ENCODE measurements at regions not wholly inside any gene's neighbourhood (a gene's known extent, or its start where the extent isn't known, plus 50 kb on each side); places are given as distances from the start of the nearest gene placed in this dataset.
"Not testable (repeated sequence)": the region's sequence is repeated elsewhere in the genome, so short reads cannot be mapped to it uniquely, and the experiment has no call there.

- H3K4me3 ChIP-seq (ENCODE audit: low read length): no peak overlapping the region
- TF ChIP-seq CTCF (conservative IDR thresholded peaks at IDR 0.05; ENCODE audit: low read length): no peak
- DNase-seq (ENCODE audit: low read depth): no peak
Measured at GRCh38 chrX:80929251-80929650, 119.6 kb upstream of the BRWD3 start.

GRCh38 chrX:80917919-80918318 lies 108.2 kb upstream of the BRWD3 start:
- no peak overlapping the region for H3K4me3 ChIP-seq (ENCODE audit: low read length)
- TF ChIP-seq CTCF (conservative IDR thresholded peaks at IDR 0.05; ENCODE audit: low read length): no peak
- DNase-seq (ENCODE audit: low read depth): no peak

GRCh38 chrX:80912351-80912750 lies 102.7 kb upstream of the BRWD3 start:
- H3K4me3 ChIP-seq (ENCODE audit: low read length); DNase-seq (ENCODE audit: low read depth): not testable (repeated sequence)

GRCh38 chrX:80879916-80880315 lies 70.2 kb upstream of the BRWD3 start:
- DNase-seq (ENCODE audit: low read depth): peak; percentile 14
- no peak for TF ChIP-seq CTCF (conservative IDR thresholded peaks at IDR 0.05; ENCODE audit: low read length)
- no peak overlapping the region for H3K4me3 ChIP-seq (ENCODE audit: low read length)

- no peak for TF ChIP-seq CTCF (conservative IDR thresholded peaks at IDR 0.05; ENCODE audit: low read length)
- no peak overlapping the region for H3K4me3 ChIP-seq (ENCODE audit: low read length)
- no peak for DNase-seq (ENCODE audit: low read depth)
Measured at GRCh38 chrX:80879143-80879542, 69.5 kb upstream of the BRWD3 start.

- peak; percentile 51 for TF ChIP-seq CTCF (conservative IDR thresholded peaks at IDR 0.05; ENCODE audit: low read length)
- H3K4me3 ChIP-seq (ENCODE audit: low read length): no peak overlapping the region
- peak; percentile 33 for DNase-seq (ENCODE audit: low read depth)
Measured at GRCh38 chrX:80876877-80877276, 67.2 kb upstream of the BRWD3 start.

Data from AG10803 (cell line).